ENCODE measurements at regions not wholly inside any gene's neighbourhood (a gene's known extent, or its start where the extent isn't known, plus 50 kb on each side); places are given as distances from the start of the nearest gene placed in this dataset.

DNA sequence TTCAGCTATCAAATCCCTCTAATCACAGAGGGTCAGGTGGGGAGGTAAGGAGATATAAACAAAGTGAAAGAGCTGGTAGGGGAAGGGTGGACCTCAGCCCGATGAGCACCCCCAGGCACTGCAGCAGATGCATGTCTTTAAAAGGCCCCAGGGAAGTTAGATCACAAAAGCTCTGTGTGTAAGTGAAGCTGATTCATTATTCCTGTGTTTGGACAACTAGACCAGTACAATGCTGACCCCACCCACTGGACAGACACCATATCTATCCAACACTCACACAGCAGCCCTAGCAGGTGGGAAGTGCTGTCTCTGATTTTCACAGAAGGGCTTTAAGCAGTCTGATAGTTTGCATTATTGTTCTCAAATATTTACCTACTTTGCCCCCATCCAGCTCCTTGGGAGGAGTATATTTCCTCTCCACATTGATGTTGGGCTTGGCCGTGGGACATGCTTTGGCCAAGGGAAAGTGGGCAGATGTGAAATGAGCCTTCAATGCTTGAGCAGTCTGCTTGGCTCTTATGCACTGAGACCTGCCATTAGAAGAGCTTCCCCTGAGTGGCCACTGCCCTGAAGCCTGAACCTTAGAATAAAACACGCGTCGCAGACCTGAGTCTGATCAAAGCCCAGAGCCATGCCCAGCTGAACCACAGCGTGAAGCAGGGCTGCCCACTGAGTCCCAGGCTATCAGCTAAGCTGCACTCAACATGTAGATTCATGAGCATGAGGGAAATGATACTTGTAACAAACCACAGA, 111.4 kb downstream of the COPS8 start:
- no peaks in the 10 kb centered on the region for H3K4me1 ChIP-seq (ENCODE audit: low read depth)
- DNase-seq (ENCODE audit: low read depth in 1 of 2, low spot score in 1 of 2): no peak
- H3K9me3 ChIP-seq (ENCODE audit: low read depth): no peaks in the 10 kb centered on the region
- TF ChIP-seq, protein P1, sequence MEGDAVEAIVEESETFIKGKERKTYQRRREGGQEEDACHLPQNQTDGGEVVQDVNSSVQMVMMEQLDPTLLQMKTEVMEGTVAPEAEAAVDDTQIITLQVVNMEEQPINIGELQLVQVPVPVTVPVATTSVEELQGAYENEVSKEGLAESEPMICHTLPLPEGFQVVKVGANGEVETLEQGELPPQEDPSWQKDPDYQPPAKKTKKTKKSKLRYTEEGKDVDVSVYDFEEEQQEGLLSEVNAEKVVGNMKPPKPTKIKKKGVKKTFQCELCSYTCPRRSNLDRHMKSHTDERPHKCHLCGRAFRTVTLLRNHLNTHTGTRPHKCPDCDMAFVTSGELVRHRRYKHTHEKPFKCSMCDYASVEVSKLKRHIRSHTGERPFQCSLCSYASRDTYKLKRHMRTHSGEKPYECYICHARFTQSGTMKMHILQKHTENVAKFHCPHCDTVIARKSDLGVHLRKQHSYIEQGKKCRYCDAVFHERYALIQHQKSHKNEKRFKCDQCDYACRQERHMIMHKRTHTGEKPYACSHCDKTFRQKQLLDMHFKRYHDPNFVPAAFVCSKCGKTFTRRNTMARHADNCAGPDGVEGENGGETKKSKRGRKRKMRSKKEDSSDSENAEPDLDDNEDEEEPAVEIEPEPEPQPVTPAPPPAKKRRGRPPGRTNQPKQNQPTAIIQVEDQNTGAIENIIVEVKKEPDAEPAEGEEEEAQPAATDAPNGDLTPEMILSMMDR (IDR thresholded peaks at IDR 0.05; ENCODE audit: low read depth, low read length): no peak
- no peak overlapping the region for H3K4me3 ChIP-seq
- H3K27ac ChIP-seq: no peak overlapping the region
- H3K36me3 ChIP-seq: no peaks in the 10 kb centered on the region
- H3K27me3 ChIP-seq: no peaks in the 10 kb centered on the region

DNA sequence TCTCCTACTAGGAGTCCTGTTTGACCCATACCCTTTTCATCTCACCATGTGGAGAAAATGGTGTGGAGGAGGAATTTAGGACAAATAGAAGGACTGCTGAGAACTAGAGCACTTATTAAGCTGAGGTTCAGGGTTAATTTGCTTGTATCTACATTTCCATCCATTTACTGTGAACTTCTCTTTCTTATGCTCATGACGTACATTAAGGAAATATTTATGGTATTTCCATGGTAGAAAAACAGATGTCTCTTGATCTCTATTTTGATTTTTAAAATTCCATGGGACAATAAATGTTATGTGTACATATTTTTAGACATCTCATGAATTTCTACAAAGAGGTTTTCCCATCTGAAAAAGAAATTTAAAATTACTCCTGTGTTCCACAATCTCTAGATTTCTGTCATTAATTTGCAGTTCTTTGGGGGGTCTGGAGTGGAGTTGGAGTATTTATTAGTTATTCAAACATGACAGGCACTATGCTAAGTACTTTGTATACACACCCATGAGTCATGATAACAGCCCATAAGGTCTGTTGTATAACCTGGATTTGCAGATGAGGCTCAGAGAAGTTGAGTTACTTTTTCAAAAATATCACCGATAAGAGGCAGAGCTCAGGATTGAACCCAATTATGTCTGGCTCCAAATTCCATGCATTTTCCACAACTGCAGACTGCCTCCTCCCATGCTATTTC, 112.6 kb downstream of the COPS8 start:
- no peaks in the 10 kb centered on the region for H3K36me3 ChIP-seq
- no peak overlapping the region for H3K27ac ChIP-seq
- DNase-seq (ENCODE audit: low read depth in 1 of 2, low spot score in 1 of 2): no peak
- no peaks in the 10 kb centered on the region for H3K9me3 ChIP-seq (ENCODE audit: low read depth)
- H3K27me3 ChIP-seq: no peaks in the 10 kb centered on the region
- TF ChIP-seq, protein P1 (IDR thresholded peaks at IDR 0.05; ENCODE audit: low read depth, low read length): no peak
- no peaks in the 10 kb centered on the region for H3K4me1 ChIP-seq (ENCODE audit: low read depth)
- no peak overlapping the region for H3K4me3 ChIP-seq

DNA sequence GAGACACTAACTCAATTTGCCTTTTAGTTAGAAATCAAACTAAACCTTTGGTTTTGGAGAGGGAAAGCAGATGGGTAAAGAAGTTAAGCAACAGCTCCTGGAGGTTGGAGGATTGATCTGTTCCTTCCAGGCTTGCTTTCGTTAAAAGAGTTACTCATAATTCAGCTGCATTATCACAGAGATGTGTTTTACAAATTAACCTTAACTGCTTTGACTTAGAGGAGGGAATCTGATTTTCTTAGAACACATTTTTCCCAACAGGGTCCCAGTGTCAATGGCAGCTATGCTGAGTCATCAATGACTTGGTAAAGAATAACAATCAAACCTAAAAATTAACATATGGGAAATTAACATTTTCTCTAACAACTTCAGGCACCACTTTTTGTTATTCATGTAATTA, 113.4 kb downstream of the COPS8 start:
- Histone ChIP-seq H3K4me3 (no peak overlapping the region), H3K9me3 (ENCODE audit: low read depth) (no peaks in the 10 kb centered on the region), H3K4me1 (ENCODE audit: low read depth) (no peaks in the 10 kb centered on the region), H3K27ac (no peak overlapping the region), H3K36me3 (no peaks in the 10 kb centered on the region), H3K27me3 (no peaks in the 10 kb centered on the region)
- no peak for DNase-seq (ENCODE audit: low read depth in 1 of 2, low spot score in 1 of 2)
- TF ChIP-seq, protein P1 (IDR thresholded peaks at IDR 0.05; ENCODE audit: low read depth, low read length): no peak

DNA sequence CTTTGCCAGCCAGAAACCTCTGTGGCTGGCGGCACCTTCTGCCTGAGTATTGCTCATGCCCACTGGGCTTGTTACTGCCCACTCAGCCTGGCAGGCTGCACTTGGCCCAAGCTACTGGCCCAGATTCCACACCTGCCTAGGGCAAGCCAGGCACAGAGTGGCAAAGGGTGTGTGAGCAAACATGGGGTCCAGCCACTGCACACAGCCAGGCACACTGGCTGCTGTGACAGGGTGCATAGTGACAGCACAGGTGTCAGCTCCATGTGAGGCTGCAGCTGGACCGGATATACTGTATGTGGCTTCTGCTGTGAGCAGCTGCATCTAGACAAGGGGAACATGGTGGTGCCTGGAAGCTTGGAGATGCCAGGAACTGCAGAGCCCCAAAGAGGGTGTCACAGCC, 113.9 kb downstream of the COPS8 start:
- H3K27ac ChIP-seq: no peak overlapping the region
- no peaks in the 10 kb centered on the region for H3K9me3 ChIP-seq (ENCODE audit: low read depth)
- H3K36me3 ChIP-seq: no peaks in the 10 kb centered on the region
- no peaks in the 10 kb centered on the region for H3K4me1 ChIP-seq (ENCODE audit: low read depth)
- no peaks in the 10 kb centered on the region for H3K27me3 ChIP-seq
- no peak for DNase-seq (ENCODE audit: low read depth in 1 of 2, low spot score in 1 of 2)
- no peak overlapping the region for H3K4me3 ChIP-seq
- TF ChIP-seq, protein P1 (IDR thresholded peaks at IDR 0.05; ENCODE audit: low read depth, low read length): no peak

DNA sequence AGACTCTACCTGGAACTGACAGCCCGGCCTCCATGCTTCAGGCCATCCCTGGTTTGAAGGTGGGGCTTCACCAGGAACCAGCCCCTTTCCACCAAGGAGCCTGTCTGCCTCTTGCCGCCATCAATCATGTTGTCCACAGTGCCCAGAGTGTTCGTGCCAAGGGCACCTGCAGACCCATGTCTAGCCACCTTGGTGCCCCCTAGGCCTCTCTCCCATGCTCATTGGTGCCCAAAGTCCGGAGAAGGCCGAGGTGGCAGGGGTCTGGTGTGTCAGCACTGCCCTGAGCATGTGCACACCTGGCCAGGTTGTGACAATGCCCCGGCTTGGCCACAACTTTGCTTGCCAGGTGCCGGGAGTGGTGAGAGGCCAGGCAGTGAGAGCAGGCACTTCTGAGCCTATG, 114.8 kb downstream of the COPS8 start:
- Histone ChIP-seq H3K27me3 (no peaks in the 10 kb centered on the region), H3K9me3 (ENCODE audit: low read depth) (no peaks in the 10 kb centered on the region), H3K27ac (no peak overlapping the region), H3K36me3 (no peaks in the 10 kb centered on the region), H3K4me1 (ENCODE audit: low read depth) (no peaks in the 10 kb centered on the region), H3K4me3 (no peak overlapping the region)
- DNase-seq (ENCODE audit: low read depth in 1 of 2, low spot score in 1 of 2): no peak
- TF ChIP-seq, protein P1 (IDR thresholded peaks at IDR 0.05; ENCODE audit: low read depth, low read length): no peak

Measured in cardiac muscle cell (in vitro differentiated cells and primary cell).